CD4-positive, alpha-beta T cell (primary cell): ENCODE measurements at regions not wholly inside any gene's neighbourhood (a gene's known extent, or its start where the extent isn't known, plus 50 kb on each side); places are given as distances from the start of the nearest gene placed in this dataset.

Source experiments
- ATAC-seq: fragments of 200-7000 bp; cut with Tn5 transposase; one replicate; pipeline ENCODE4 v1.10.0; 2022; ENCODE audit warnings: mild to moderate bottlenecking; ENCODE audit not compliant: poor library complexity
- CTCF ChIA-PET: fragments of 350-600 bp; sonication (Branson Sonifier 250); formaldehyde crosslinking; loops from one replicate; lab custom pipeline; 2021; ENCODE audit warnings: antibody characterized with exemption, inconsistent platforms; lab: Charles Lee
- POLR2A ChIA-PET: fragments of 350-600 bp; sonication (Branson Sonifier 250); formaldehyde crosslinking; loops from one replicate; lab custom pipeline; 2021; ENCODE audit warnings: antibody characterized with exemption, inconsistent platforms; lab: Charles Lee
- DNase-seq, 14 experiments: peaks; one replicate each; pipeline ENCODE4 v3.0.0-alpha.2; 2013 to 2020; ENCODE audit warnings: mixed read lengths in 2 of 14
- H3K27ac ChIP-seq, 2 donors: one replicate each; pipeline versions ENCODE4 v1.5.1 to v1.7.0; 2013; ENCODE audit warnings: low read length in 2 of 2, low read depth in 1 of 2, mild to moderate bottlenecking in 1 of 2
- H3K27me3 ChIP-seq, 2 experiments: 1 replicate in 1 of 2; 2 replicates in 1 of 2; pipeline versions ENCODE4 v1.6.1 to v1.7.0; 2013; ENCODE audit warnings: low read length in 2 of 2, control low read depth in 1 of 2, mild to moderate bottlenecking in 1 of 2, moderate library complexity in 1 of 2; ENCODE audit not compliant: insufficient read depth in 2 of 2, control insufficient read depth in 1 of 2
- H3K36me3 ChIP-seq: one replicate; pipeline ENCODE4 v1.6.1; 2013; ENCODE audit warnings: low read length, control low read depth; ENCODE audit not compliant: insufficient read depth
- H3K4me1 ChIP-seq: one replicate; pipeline ENCODE4 v1.6.1; 2013; ENCODE audit warnings: low read length, control low read depth; ENCODE audit not compliant: insufficient read depth
- H3K4me3 ChIP-seq: one replicate; pipeline ENCODE4 v1.5.1; 2013; ENCODE audit warnings: mild to moderate bottlenecking, low read length, moderate library complexity
- H3K9me3 ChIP-seq, 2 experiments: 1 replicate in 1 of 2; 2 replicates in 1 of 2; pipeline versions ENCODE4 v1.6.1 to v1.7.0; 2013; ENCODE audit warnings: low read length in 2 of 2, mild to moderate bottlenecking in 2 of 2, control low read depth in 1 of 2, moderate library complexity in 1 of 2; ENCODE audit not compliant: control insufficient read depth in 1 of 2, insufficient read depth in 1 of 2
- H3K27ac Mint-ChIP-seq: one replicate; pipeline ENCODE4 v1.8.0; 2020; ENCODE audit warnings: mixed read lengths
- H3K27me3 Mint-ChIP-seq: one replicate; pipeline ENCODE4 v1.8.0; 2021; ENCODE audit warnings: mixed read lengths
- H3K36me3 Mint-ChIP-seq: one replicate; pipeline ENCODE4 v1.8.0; 2021; ENCODE audit warnings: low read depth, mixed read lengths
- H3K4me1 Mint-ChIP-seq: one replicate; pipeline ENCODE4 v1.8.0; 2021; ENCODE audit warnings: low read depth, mixed read lengths
- H3K4me3 Mint-ChIP-seq: one replicate; pipeline ENCODE4 v1.8.0; 2020; ENCODE audit warnings: mild to moderate bottlenecking, mixed read lengths
- H3K9me3 Mint-ChIP-seq: one replicate; pipeline ENCODE4 v1.8.0; 2020; ENCODE audit warnings: mixed read lengths
- CTCF ChIP-seq: fragments of 200-600 bp; IDR thresholded peaks from one replicate; pipeline ENCODE4 v1.8.0; 2022; ENCODE audit warnings: antibody characterized with exemption, mild to moderate bottlenecking
- intact Hi-C, 2 experiments: fragments of 100-400 bp; cut with DNase I in 1 of 2; cut with micrococcal nuclease in 1 of 2; formaldehyde crosslinking; loops; one replicate each; pipeline versions ENCODE4 v1.15.1 to v1.9.0; 2023 to 2025; cut with DNase I, micrococcal nuclease

GRCh38 chr16:17972460-17972943, 364.0 kb downstream of the NPIPA8 start:
- peaks cover 0 to 2% of the 10 kb centered on the region in 2 experiments for H3K27me3 ChIP-seq
- DNase-seq (no peak), ATAC-seq (no peak)
- H3K27ac Mint-ChIP-seq = no peak overlapping the region
- no peaks in the 10 kb centered on the region for H3K4me1 ChIP-seq
- intact Hi-C loops = no loop called here
- no peaks in the 10 kb centered on the region for H3K36me3 ChIP-seq
- no peaks in the 10 kb centered on the region for H3K9me3 Mint-ChIP-seq
- no peak for TF ChIP-seq CTCF
- H3K9me3 ChIP-seq = peaks cover 4 to 5% of the 10 kb centered on the region in 2 experiments
- H3K36me3 Mint-ChIP-seq = no peaks in the 10 kb centered on the region
- no peaks in the 10 kb centered on the region for H3K4me1 Mint-ChIP-seq
- no peak overlapping the region for H3K27ac ChIP-seq
- no peak overlapping the region for H3K4me3 Mint-ChIP-seq
- no peak overlapping the region for H3K4me3 ChIP-seq
- peaks cover 20% of the 10 kb centered on the region for H3K27me3 Mint-ChIP-seq
- CTCF ChIA-PET = no interaction called here
- POLR2A ChIA-PET = no interaction called here

- ChIA-PET CTCF (no interaction called here), POLR2A (no interaction called here)
- H3K27ac Mint-ChIP-seq = no peak overlapping the region
- H3K4me3 Mint-ChIP-seq = no peak overlapping the region
- no peaks in the 10 kb centered on the region for H3K36me3 Mint-ChIP-seq
- Histone ChIP-seq H3K27me3 (peaks cover 0 to 2% of the 10 kb centered on the region in 2 experiments), H3K4me3 (no peak overlapping the region), H3K4me1 (no peaks in the 10 kb centered on the region), H3K9me3 (peaks cover 4 to 5% of the 10 kb centered on the region in 2 experiments), H3K36me3 (no peaks in the 10 kb centered on the region), H3K27ac (no peak overlapping the region)
- ATAC-seq = no peak
- no peak for DNase-seq
- no peak for TF ChIP-seq CTCF
- H3K9me3 Mint-ChIP-seq = no peaks in the 10 kb centered on the region
- no peaks in the 10 kb centered on the region for H3K4me1 Mint-ChIP-seq
- H3K27me3 Mint-ChIP-seq = peaks cover 20% of the 10 kb centered on the region
- intact Hi-C loops = no loop called here
These were observed 365.7 kb downstream of the NPIPA8 start for GRCh38 chr16:17970816-17971331.

GRCh38 chr16:17970157-17970765, 366.3 kb downstream of the NPIPA8 start:
- Histone ChIP-seq H3K4me3 (no peak overlapping the region), H3K9me3 (peaks cover 4 to 5% of the 10 kb centered on the region in 2 experiments), H3K36me3 (no peaks in the 10 kb centered on the region), H3K4me1 (no peaks in the 10 kb centered on the region), H3K27me3 (peaks cover 0 to 2% of the 10 kb centered on the region in 2 experiments), H3K27ac (no peak overlapping the region)
- no peak overlapping the region for H3K4me3 Mint-ChIP-seq
- ATAC-seq = no peak
- H3K27me3 Mint-ChIP-seq = peaks cover 20% of the 10 kb centered on the region
- H3K36me3 Mint-ChIP-seq = no peaks in the 10 kb centered on the region
- H3K4me1 Mint-ChIP-seq = no peaks in the 10 kb centered on the region
- intact Hi-C loops = no loop called here
- TF ChIP-seq CTCF = no peak
- CTCF ChIA-PET = no interaction called here
- H3K27ac Mint-ChIP-seq = no peak overlapping the region
- H3K9me3 Mint-ChIP-seq = no peaks in the 10 kb centered on the region
- DNase-seq = no peak
- POLR2A ChIA-PET = no interaction called here
